NT2/D1 (cell line): ENCODE measurements at regions not wholly inside any gene's neighbourhood (a gene's known extent, or its start where the extent isn't known, plus 50 kb on each side); places are given as distances from the start of the nearest gene placed in this dataset.

ENCODE experiments used
- DNase-seq: peaks from one replicate; pipeline ENCODE4 v3.0.0-alpha.2; 2011; ENCODE audit warnings: low read depth, low spot score
- H3K27me3 ChIP-seq: 2 replicates; pipeline ENCODE4 v1.6.0; 2011; ENCODE audit warnings: mild to moderate bottlenecking; ENCODE audit not compliant: insufficient read length, insufficient read depth
- H3K36me3 ChIP-seq: 2 replicates; pipeline ENCODE4 v1.6.1; 2011; ENCODE audit warnings: mild to moderate bottlenecking, low read length, mixed read lengths; ENCODE audit not compliant: insufficient read depth, insufficient read length
- H3K4me1 ChIP-seq: 2 replicates; pipeline ENCODE4 v1.5.1; 2011; ENCODE audit not compliant: insufficient read depth, insufficient read length
- H3K4me3 ChIP-seq: 2 replicates; pipeline ENCODE4 v1.5.1; 2011; ENCODE audit warnings: low read depth; ENCODE audit not compliant: insufficient read length
- H3K9ac ChIP-seq: 2 replicates; pipeline ENCODE4 v1.6.0; 2011; ENCODE audit warnings: low read depth; ENCODE audit not compliant: insufficient read length
- H3K9me3 ChIP-seq: 2 replicates; pipeline ENCODE4 v1.5.1; 2011; ENCODE audit warnings: mild to moderate bottlenecking, low read length; ENCODE audit not compliant: insufficient read depth
- SUZ12 ChIP-seq: IDR thresholded peaks from 2 replicates; pipeline ENCODE4 v1.6.1; 2011; ENCODE audit not compliant: insufficient read length, insufficient read depth; ENCODE audit errors: extremely low read depth
- YY1 ChIP-seq: IDR thresholded peaks from 2 replicates; pipeline ENCODE4 v1.6.1; 2011; ENCODE audit not compliant: insufficient read length, insufficient read depth
- ZNF274 ChIP-seq: IDR thresholded peaks from 2 replicates; pipeline ENCODE4 v1.6.1; 2011; ENCODE audit warnings: mild to moderate bottlenecking, low read depth, low read length

DNA sequence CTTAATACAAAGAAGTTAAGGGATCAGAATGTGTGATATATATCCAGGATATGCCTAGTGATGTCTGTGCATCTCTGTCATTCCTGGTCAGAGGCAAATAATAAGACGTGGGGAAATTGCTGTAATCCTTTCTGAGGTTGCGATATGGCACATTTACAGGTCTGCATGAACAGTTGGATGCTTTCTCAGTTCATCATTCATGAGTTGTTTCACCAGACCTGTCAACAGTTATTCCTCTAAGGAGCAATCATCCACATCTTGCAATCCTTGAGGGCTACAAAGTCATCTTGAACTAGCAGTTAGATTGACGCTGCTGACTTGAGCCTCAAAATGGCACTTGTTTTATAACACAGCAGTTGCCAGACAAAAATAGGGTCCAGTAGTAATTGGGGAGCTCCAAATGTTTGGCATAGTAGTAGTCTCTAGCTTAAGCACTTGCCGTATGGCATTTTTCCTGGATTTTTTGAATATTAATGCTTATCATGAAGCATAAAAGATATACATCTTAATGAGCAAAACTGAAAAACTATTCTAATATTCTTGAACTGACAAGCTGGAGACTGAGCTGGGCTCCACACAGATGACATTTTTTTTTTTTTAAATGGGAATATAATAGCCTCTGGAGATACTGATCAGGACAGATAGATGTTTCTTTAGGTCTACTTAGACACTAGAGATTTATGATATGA, 761.7 kb downstream of the VGLL3 start:
- H3K4me3 ChIP-seq: no peak overlapping the region
- no peaks in the 10 kb centered on the region for H3K9me3 ChIP-seq
- DNase-seq: no peak
- H3K36me3 ChIP-seq: no peaks in the 10 kb centered on the region
- no peak overlapping the region for H3K9ac ChIP-seq
- TF ChIP-seq YY1 (no peak), SUZ12 (no peak), ZNF274 (no peak)
- no peaks in the 10 kb centered on the region for H3K4me1 ChIP-seq
- no peaks in the 10 kb centered on the region for H3K27me3 ChIP-seq

DNA sequence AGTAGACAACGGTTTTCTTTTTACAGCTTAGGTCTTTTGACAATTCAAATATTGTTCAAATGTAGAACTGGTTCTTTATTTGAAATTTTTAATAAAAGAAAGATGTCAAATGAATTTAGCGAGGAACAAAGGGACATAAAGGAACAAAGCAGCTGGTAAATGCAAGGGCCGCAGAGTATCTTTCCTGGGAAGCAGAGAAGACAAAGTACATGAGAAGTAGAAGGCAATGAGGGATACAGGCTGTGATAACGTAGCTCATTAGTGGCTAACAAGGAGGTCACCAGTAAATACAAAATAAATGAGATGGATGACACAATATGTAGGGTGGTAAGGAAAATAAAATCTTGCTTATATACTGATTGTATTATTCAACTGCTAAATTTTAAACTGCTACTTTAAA, 762.8 kb downstream of the VGLL3 start:
- Histone ChIP-seq H3K9me3 (no peaks in the 10 kb centered on the region), H3K9ac (no peak overlapping the region), H3K36me3 (no peaks in the 10 kb centered on the region), H3K4me3 (no peak overlapping the region), H3K27me3 (no peaks in the 10 kb centered on the region), H3K4me1 (no peaks in the 10 kb centered on the region)
- DNase-seq: no peak
- TF ChIP-seq YY1 (no peak), SUZ12 (no peak), ZNF274 (no peak)

DNA sequence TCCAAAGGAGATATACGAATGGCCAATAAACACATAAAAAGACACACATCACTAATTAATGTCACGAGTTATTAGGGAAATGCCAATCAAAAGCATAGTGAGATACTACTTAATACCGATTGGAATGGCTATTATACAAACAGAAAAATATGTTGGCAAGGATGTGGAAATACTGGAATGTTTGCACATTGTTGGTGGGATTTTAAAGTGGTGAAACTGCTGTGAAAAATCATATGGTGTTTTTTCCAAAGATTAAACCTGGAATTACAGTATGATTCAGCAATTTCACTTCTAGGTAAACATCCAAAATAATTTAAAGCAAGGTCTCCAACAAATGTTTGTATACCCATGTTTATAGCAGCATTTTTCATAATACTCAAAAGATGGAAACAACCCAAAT, 765.5 kb downstream of the VGLL3 start:
- no peak for TF ChIP-seq ZNF274
- no peak for TF ChIP-seq YY1
- no peak for TF ChIP-seq SUZ12
- H3K4me3 ChIP-seq: no peak overlapping the region
- no peaks in the 10 kb centered on the region for H3K36me3 ChIP-seq
- no peaks in the 10 kb centered on the region for H3K27me3 ChIP-seq
- no peaks in the 10 kb centered on the region for H3K4me1 ChIP-seq
- no peak for DNase-seq
- no peaks in the 10 kb centered on the region; the same call in 1 of the 2 replicates for H3K9me3 ChIP-seq
- H3K9ac ChIP-seq: no peak overlapping the region

DNA sequence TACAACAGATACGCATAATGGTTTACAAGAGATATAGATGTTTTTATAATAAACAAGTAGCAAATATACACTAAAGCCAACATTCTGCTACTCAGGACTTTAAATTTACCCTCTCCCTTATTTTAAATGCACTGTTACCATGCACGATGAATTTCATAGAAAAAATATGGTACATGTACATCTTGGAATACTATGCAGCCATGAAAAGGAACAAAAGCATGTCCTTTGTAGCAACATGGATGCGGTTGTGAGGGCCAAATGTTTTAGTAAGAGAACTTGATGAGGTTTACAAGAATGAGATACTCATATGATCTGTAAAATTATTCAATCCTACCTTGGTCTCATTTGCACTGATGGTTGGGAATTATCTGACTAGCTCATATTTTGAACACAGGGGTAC, 769.3 kb downstream of the VGLL3 start:
- H3K9me3 ChIP-seq: no peaks in the 10 kb centered on the region; the same call in 1 of the 2 replicates
- TF ChIP-seq ZNF274: no peak
- no peak for TF ChIP-seq SUZ12
- no peak for TF ChIP-seq YY1
- no peaks in the 10 kb centered on the region for H3K36me3 ChIP-seq
- no peak overlapping the region for H3K9ac ChIP-seq
- no peaks in the 10 kb centered on the region for H3K27me3 ChIP-seq
- H3K4me1 ChIP-seq: no peaks in the 10 kb centered on the region
- H3K4me3 ChIP-seq: no peak overlapping the region
- no peak for DNase-seq

DNA sequence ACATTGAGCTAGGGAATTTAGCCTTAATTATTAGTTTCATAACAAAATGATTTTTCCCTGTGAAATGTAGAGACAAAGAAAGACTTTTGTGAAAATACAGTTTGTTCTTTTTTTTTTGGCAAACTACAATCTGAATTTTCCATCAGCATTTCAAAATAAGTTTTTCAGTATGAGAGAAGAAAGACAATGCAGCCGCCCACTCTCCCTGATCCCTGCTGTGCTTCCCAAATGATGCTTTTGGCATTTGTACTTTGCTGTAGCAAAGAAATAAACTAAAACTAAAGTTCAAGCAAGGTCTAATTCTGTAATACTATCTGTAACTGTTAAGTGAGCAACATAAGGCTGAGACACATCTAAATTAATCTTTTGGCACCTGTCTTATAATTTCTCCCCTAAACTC, 782.2 kb downstream of the VGLL3 start:
- Histone ChIP-seq H3K9me3 (no peaks in the 10 kb centered on the region), H3K4me3 (no peak overlapping the region), H3K9ac (no peak overlapping the region)

DNA sequence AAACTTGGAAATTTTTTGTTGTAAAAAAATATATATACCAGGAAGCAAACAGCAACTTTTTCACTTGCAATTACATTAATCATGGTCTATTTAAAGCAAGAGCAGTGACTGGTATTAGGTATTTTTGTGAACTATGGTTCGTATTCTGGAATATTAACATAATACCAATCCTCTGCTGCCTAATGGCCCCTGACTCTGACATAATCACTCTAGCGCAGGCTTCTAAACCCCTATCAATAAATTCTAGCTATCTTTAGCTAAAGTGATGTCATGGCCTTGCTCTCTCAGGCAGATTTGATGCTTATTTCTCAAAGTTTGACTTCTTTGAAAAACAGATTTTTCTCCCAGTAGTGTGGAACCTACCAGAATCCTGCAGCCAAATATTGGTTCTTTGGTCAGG, 808.3 kb downstream of the VGLL3 start:
- Histone ChIP-seq H3K27me3 (no peaks in the 10 kb centered on the region), H3K4me1 (no peaks in the 10 kb centered on the region), H3K9me3 (no peaks in the 10 kb centered on the region), H3K9ac (no peak overlapping the region), H3K4me3 (no peak overlapping the region), H3K36me3 (no peaks in the 10 kb centered on the region)
- TF ChIP-seq SUZ12 (no peak), YY1 (no peak), ZNF274 (no peak)
- DNase-seq: no peak

More for the DNA sequence above, 782.2 kb downstream of the VGLL3 start:
- Histone ChIP-seq H3K4me1 (no peaks in the 10 kb centered on the region), H3K27me3 (no peaks in the 10 kb centered on the region), H3K36me3 (no peaks in the 10 kb centered on the region)
- no peak for DNase-seq
- TF ChIP-seq ZNF274 (no peak), YY1 (no peak), SUZ12 (no peak)

DNA sequence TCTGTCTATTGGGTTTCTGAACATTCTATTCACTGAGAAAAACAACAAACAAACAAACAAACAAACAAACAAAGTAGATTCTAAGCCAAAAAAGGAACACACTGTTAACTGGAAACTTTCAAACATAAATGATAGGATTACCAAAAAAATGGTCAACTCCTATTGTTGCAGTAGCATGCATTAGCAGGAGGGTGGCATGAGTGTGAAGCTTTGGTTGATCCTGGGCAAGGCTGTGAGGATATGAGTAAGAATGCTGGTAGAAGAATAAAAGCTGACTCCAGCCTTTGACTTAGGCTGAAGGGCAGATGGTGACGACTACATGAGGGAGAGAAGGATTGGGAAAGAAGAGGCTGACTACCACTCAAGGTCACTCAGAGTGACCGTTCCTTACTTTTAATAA, 810.3 kb downstream of the VGLL3 start:
- H3K9ac ChIP-seq: no peak overlapping the region
- H3K9me3 ChIP-seq: no peaks in the 10 kb centered on the region
- DNase-seq: no peak
- H3K36me3 ChIP-seq: no peaks in the 10 kb centered on the region
- no peaks in the 10 kb centered on the region for H3K4me1 ChIP-seq
- no peak overlapping the region for H3K4me3 ChIP-seq
- no peaks in the 10 kb centered on the region for H3K27me3 ChIP-seq
- TF ChIP-seq YY1: no peak
- TF ChIP-seq ZNF274: no peak
- TF ChIP-seq SUZ12: no peak
